GM19452 (cell line): ENCODE measurements at regions not wholly inside any gene's neighbourhood (a gene's known extent, or its start where the extent isn't known, plus 50 kb on each side); places are given as distances from the start of the nearest gene placed in this dataset.
"Not testable (repeated sequence)": the region's sequence is repeated elsewhere in the genome, so short reads cannot be mapped to it uniquely, and the experiment has no call there.

Experiments used
- ATAC-seq: cut with Tn5 transposase; IDR thresholded peaks from one replicate; pipeline ENCODE4 v1.9.1; 2021; ENCODE audit not compliant: unreplicated experiment

- no peak for ATAC-seq
Measured at GRCh38 chr4:163077680-163078079, 89.0 kb downstream of the NAF1 start.

GRCh38 chr4:163072222-163072621 lies 94.5 kb downstream of the NAF1 start:
- ATAC-seq: no peak

GRCh38 chr4:163071308-163071707 lies 95.4 kb downstream of the NAF1 start:
- no peak for ATAC-seq

DNA sequence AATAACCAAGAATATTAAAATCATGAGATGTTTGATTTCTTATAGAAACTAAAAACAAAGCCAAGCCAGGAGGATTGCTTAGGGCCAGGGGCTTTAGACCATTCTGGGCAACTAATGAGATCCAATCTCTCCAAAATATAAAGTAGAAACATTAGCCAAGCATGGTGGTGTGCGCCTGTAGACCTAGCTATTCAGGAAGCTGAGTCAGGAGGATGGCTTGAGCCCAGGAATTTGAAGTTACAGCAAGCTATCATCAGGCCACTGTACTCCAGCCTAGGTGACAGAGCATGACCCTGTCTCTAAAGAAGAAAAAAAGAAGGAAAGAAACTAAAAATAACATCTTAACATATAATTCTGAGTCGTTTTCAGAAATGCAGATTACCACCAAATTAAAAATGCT lies 96.7 kb downstream of the NAF1 start:
- no peak for ATAC-seq

DNA sequence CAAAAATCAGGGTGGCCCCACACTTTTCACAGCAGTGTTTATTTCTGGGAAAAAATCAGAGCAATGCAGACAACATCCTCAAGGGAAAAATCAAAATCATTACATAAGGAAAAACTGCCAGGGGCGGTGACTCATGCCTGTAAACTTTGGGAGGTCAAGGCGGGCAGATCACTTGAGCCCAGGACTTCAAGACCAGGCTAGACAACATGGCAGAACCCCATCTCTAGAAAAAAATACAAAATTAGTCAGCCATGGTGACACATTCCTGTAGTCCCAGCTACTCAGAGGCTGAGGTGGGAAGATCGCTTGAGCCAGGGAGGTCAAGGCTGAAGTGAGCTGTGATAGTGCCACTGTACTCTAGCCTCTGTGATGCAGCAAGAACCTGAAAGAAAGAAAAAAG lies 102.8 kb downstream of the NAF1 start:
- ATAC-seq: no peak

DNA sequence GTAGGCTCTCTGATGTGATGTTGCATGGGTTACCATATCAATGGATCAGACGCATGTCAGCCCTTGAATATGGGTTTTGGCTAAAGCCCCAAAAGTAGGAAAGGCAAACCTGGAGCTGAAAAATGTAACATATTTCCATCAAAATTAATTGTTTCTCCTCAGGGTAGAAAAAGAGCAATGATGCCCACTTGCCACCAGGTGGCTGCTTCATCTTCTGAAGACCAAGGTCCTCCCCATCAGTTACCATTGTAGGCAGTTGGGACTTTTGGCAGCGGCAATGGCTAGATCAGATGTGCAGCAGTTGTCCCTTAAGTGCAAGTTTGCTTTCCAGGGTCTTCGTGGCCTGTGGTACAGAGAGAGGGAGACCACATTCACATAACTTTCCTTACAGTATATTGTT lies 118.2 kb downstream of the NAF1 start:
- peak; percentile 77 for ATAC-seq

DNA sequence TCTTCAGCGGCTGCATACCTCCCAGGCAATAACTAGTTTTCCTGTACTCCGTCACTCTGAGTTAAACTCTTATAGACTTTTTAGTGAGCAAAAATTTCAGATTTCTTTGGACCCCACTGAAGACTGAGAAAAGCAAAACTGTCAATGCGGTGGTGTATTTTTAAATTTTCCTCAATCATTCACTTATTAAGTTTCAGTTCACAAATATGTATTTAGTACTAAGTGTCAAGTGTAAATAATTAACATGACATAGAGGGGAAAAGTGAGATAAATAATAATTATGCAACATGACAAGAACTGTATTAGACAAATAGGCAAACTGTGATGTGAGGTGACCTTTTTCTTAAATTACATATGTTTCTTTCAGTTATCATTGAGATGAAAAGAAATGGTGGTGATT lies 124.4 kb downstream of the NAF1 start:
- peak; percentile 77 for ATAC-seq

GRCh38 chr4:163017135-163017534 lies 149.6 kb downstream of the NAF1 start:
- ATAC-seq: no peak

DNA sequence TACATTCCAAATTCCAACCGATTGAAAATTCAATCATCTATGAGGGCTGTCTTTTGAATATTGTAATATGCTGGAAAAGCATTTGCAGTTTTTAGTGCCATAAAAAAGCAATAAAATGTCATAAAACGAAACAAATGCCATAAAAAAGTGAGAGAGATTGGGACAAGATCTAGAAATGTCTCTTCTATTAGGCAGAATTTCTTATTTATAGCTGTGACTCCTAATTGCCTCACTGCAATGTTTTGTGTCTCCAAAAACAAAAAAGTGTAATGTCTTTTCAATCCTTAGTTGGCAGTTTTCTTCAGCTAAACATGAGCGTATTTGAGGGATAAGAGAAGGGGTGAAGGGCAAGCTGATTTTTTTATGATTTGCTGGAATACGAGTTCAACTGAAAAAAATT lies 153.9 kb downstream of the NAF1 start:
- ATAC-seq: no peak

GRCh38 chr4:163003979-163004378 lies 162.7 kb downstream of the NAF1 start:
- ATAC-seq: no peak

DNA sequence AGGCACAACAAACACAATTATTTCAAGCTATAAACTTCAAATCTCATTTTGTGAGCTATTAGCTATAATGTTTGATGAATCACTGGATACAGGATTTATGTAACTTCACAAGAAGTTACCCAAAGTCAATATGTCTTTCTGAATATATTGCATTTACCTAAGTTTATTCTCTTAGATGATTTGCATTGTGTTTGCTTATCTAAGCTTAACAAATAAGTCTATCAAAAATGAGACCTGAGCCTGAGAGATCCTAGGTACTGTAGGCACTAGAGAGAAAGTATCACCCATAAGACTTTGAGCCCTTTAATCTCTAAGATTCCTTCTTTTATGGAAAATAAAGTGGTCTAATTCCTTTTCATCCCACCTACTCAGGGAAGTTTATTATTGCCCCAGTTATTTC lies 178.2 kb downstream of the NAF1 start:
- ATAC-seq: no peak

- no peak for ATAC-seq
Measured at GRCh38 chr4:162985131-162985530, 181.6 kb downstream of the NAF1 start.

GRCh38 chr4:162984621-162985020 lies 182.1 kb downstream of the NAF1 start:
- no peak for ATAC-seq

DNA sequence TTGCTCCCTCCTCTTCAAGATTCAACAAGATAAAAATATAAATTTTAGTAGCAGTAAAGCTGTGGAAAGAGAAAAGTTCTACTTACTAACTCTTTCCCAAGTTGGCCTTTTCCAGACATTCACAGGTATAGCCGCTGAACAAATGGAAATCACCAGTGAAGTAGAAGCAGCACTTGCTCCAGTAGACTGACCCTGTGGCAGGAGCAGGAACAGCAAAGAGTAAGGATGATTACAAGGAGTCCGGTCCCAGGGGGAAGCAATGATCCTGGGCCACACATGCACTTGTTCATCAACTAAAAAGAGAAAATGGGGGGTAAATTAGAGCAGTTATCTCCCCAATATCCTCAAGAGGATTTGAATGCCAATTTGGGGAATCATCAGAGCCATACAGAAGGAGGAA lies 184.9 kb downstream of the NAF1 start:
- ATAC-seq: no peak

- no peak for ATAC-seq
Measured at GRCh38 chr4:162978398-162978797, 188.3 kb downstream of the NAF1 start.

DNA sequence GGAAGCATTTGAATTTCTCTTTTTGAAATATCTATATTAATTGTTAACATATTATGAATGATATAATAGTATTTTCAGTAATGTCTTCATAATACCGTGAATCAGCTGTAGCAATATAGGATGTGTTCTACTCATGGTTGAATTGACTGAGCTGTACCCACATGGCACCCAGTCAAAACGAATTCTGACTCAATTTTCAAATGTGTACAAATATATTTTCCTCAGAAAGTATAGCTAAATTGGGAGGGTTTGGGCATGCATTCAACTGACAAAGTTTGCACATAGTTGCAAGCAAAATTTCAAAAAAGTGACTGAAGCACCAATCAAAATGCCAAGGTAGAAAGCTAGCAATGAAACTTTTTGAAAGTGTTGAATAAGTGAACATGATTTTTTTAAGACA lies 188.9 kb downstream of the NAF1 start:
- no peak for ATAC-seq

GRCh38 chr4:162972661-162973330 lies 193.9 kb downstream of the NAF1 start:
- ATAC-seq: no peak

- no peak for ATAC-seq
Measured at GRCh38 chr4:162969194-162969593, 197.5 kb downstream of the NAF1 start.

DNA sequence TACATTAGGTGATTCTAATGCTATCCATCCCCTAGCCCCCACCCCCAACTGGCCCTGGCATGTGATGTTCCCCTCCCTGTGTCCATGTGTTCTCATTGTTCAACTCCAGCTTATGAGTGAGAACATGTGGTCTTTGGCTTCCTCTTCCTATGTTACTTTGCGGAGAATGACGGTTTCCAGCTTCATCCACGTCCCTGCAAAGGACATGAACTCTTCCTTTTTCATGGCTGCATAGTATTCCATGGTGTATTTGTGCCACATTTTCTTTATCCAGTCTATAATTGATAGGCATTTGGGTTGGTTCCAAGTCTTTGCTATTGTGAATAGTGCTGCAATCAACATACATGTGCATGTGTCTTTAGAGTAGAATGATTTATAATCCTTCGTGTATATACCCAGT lies 200.7 kb downstream of the NAF1 start:
- ATAC-seq: not testable (repeated sequence)

DNA sequence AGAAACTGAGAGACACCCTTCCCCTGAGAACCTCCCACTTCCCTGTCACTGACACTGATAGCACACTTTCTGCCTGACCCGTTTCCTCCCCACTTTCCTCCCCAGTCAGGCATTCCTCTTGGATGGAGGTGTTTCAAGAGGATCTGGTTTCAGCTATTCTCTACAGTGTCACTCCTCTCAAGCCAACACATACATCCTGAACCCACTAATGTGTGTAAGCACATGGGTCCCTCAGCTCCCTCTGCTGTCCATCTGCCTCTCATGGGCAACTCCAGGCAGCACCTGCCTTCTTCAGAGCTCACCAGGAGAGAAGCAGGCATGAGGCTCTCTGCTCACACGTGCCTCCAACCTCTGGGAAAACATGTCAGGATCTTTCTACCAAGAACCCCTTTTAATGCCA lies 207.6 kb downstream of the NAF1 start:
- ATAC-seq: peak; percentile 78

GRCh38 chr4:162957521-162958143 lies 209.1 kb downstream of the NAF1 start:
- ATAC-seq: no peak

GRCh38 chr4:162954976-162955375 lies 211.7 kb downstream of the NAF1 start:
- ATAC-seq: no peak

DNA sequence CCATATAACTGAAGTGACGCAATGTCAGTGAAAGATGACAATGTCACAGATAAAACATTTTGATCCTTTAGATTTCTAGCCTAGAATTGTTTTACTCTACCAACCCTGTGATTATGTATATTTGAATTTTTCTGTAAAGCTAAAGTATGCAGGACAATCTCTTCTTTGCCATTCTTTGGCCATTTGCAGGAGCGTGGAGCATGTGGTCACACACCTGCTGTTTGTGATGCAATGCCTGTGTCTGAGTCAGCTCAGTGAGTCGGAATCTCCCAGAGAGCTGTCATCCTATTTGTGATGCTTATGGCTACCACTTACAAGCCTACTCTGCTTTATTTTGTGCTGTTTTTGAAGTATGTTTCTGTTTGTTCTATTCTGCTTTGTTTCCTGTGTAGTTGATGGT lies 214.5 kb downstream of the NAF1 start:
- ATAC-seq: no peak
